HT-29 (cell line): ENCODE measurements at regions not wholly inside any gene's neighbourhood (a gene's known extent, or its start where the extent isn't known, plus 50 kb on each side); places are given as distances from the start of the nearest gene placed in this dataset.

Source experiments
- DNase-seq: peaks from one replicate; pipeline ENCODE4 v3.0.0-alpha.2; 2015; ENCODE audit warnings: low spot score

DNA sequence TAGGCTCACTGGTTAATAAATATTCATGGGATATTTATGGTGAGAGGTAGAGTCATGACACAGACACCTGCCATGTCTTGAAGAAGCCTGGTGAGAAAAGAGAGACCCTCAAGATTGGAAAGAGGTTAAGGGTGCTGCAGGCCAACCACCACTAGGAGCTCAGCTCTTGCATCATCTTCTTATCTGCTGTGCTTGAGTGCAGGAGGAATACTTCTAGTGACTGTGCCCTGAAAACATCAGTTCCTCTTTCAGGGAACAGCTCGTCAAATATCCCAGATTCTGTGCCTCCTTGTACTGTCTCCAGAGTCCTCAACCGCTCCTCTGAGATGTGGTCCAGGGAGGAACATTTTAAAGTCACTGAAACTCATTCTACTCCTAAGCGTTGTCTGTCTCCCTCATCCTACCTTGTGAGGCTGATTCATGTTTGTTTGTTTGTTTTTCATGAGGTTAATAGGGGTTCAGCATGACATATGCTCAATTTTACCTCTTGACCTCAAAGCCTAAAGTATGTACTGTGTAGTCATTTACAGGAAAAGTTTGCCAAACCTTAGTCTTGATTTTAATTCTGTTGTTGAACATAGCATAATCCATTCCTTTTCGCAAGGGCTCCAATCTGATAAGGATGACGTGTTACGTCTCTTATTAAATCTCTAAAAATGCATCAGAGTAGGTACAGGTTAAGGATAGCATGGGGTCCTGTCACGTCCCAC is 293.1 kb downstream of the C7orf25 start:
- DNase-seq, result no peak

DNA sequence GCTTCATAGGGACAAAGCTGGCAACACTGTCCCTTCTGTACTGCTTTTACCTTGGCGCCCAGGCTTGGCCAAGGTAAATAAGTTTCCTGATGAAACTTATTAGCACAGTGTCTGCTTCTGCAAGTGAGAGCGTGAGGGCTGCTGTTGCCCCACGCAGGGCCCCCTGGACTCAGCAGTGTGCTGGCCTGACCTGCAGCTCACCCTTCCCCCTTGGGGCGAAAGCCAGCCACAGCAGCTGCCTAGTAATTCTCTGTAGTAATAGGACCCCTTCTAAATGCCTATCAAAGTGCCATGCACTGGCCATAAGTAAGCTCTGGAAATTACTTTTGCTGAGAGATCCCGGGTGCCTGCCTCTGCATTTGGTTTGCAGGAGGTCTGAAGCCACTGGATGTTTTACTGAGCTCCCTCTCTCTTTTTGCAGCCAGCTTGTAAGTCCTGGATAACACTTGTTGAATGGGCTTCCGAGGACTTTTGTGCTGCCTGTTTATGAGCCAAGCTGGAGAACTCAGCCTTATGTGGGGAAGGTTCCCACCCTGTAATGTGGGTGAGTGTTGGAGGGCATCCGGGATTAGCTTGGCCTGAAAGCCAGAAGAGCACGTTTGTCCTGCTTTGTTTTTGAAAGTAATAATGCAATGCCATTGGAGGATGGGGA is 293.9 kb downstream of the C7orf25 start:
- no peak for DNase-seq

DNA sequence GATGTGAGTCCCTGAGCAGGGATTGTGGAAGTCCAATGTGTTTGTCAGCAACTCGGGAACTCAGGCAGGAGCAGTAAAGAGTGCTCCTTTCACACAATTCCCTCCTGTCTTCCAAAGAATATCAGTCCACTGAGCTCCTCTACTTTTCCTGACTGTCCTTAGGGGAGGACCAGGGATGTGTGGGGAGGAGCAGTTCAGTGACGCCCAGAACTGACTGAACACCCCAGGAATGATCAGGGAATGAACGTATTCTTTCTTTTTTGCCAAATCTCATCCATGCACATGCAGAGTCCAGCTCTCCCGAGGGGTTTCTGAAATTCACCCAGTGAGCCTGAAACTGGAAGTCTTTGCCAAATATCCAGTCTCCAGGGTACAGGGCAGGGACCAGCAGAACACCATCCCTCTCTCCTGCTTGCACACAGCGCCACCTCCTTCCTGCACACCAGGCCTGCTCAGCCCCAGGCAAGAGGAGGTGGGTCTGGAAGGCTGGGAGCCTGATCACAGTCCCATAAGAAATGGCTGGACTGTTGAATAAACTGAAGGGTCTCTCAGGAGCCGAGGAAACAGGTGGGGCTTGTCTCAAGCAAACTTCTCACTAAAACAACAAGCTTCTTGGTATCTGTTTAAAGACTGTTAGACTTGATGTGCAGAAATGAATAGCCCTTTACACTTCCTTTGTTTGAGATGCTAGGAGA is 294.7 kb downstream of the C7orf25 start:
- no peak for DNase-seq

- no peak for DNase-seq
These were observed 297.2 kb downstream of the C7orf25 start for GRCh38 chr7:42614636-42615035.

DNA sequence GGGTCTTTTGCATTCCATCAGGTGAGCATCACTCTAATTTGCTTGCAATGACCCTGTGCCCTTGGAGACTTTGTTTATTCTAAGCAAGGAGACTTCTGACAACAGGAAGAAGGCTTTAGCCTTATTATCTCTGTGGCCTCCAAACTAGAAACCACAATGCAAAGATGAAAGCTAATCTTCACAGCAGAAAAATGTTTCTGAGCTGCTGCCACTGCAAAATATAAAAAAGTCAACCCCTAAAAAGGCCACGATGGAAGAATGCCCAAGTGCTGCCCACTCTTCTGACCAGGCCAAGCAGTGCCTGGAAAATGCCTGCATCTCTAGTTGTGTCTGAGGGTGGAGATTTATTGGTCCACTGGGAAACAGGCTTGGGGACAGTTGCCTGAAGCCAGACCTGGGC is 299.9 kb downstream of the C7orf25 start:
- DNase-seq, result no peak

DNA sequence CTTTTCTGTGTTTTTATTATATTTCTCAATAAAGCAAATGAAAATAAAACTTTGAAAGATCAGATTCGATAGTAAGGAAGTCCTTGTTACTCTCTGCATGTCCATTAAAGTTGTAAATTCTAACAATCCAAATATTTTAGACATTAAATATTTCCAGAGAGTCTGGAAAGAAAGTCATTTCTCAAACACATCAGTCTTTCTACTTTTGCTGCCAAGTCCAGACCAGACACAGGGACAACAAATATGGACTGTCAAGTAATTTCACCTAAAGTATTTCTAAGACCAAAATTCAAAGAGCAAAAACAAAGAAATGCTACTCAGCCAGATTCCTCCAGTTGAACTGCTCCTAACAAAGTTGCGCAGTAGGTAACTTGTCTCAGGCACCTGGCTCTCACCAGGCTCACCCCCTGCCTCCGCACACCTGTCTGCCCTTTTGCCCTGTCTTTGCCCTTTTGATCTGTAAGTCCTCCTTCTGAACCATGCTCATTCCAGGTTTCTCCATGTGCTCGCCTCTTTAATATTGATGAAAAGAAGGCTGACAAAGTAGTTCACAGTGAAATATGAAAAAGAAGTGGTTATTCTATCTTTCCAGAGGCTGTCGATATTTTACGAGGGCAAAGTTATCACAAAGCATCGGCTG is 300.5 kb downstream of the C7orf25 start:
- DNase-seq, result no peak

DNA sequence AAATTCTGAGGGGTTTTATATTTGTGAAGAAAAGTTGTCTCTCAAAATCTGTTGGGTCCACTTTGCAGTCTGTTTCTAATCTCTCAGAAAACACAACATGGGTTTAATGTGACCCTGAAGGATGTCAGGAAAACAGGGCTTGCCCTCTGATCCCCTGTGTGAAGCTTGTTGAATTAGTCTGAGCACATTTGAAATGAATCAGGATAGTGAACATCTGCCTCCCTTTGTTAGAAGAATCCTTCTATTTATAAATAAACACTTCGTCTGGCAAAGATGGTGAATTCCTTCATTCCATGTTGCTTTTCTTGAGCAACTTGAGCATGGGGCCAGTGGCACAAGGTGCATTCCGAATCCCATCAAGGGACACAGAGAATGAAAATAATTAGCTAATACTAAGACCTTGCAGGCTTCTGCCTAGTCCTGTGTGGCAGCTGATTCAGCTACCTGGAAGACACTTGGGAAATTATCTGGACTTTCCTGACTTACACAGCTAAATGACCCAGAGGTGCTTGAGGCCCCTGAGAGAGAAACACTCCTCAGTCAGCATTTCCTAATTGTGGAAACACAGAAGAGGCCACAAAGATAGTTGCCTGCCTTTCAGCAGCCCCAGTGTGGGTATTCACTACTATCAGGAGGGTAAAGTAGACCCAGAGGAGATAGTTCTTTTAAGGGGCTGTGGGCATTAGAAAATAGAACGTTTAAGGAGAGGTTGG is 305.5 kb downstream of the C7orf25 start:
- DNase-seq, result no peak

DNA sequence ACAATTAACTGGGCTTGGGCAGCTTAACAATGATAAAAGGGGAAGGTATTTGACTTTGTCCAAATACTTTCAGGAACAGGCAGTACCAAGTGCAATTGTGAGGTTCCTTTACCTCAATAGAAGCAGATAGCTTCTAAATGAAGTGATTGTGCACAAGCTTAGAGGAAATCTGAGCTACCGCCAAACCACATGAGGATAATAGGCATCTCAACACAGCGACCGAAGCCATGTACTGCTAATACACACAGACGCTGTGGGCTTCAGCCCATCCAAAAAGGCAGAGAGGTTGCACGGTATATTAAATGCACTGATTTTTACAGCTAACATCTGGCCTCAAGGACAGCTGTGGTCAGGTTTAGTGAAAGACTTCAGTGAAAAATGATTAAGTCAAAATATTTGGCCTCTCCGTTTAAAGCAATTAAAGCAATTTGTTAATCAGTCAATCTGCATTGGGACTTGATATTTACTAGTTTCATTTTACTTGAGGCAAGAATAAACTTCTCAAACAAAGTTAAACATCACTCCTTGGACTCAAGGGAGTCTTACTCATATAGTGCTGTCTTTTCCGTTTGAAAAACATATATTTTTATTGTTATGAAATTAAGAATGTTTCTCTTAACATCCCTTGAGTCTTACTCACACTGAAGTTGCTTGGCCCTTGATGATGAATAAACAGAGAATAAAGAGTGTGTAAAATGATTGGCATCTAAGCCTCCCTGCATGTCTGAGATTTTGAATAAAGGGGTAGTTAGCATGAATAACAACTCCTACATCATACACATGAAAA is 306.3 kb downstream of the C7orf25 start:
- DNase-seq, result no peak

DNA sequence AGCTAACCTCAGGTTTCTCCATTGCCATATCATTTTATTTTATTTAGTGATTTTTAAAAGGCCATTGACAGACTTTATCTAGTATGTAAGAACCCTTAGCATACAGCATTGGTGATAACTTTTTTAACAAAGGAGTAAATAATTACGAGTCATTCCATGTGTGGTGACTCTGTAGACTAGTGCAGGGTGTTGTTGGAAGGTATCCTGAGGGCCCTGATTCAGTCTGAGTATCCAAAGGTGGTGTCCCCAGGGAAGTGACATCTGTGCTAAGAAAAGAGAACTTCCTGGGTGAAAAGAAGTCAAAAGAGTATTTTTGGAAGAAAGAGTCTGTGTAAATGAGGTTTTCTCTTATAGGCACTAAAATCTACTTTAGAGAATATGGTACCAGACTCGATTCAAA is 308.4 kb downstream of the C7orf25 start:
- no peak for DNase-seq

GRCh38 chr7:42597300-42597699 is 314.6 kb downstream of the C7orf25 start:
- no peak for DNase-seq

DNA sequence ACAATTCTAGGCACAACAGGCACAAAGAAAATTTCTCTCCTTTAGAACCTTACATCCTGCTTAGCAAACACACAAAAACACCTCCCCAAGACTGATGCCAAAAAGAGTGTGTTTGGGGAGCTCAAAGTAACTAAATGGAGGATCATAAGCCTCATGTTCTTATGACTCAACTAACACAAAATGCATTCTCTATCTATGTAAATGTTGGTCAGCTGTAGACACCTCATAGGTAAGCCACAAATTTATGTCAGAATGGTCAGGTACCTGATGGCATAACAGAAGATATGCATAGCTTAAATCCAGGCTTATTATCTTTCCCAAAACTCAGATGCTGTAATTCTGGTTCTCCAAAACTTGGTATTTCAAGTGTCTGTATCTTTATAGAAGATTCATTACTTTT is 315.1 kb downstream of the C7orf25 start:
- DNase-seq, result no peak

- DNase-seq, result no peak
These were observed 318.0 kb downstream of the C7orf25 start for GRCh38 chr7:42593860-42594259.

GRCh38 chr7:42590771-42591310 is 321.0 kb downstream of the C7orf25 start:
- DNase-seq, result no peak

- no peak for DNase-seq
These were observed 323.0 kb downstream of the C7orf25 start for GRCh38 chr7:42588876-42589275.

GRCh38 chr7:42587806-42588205 is 324.1 kb downstream of the C7orf25 start:
- DNase-seq, result no peak

DNA sequence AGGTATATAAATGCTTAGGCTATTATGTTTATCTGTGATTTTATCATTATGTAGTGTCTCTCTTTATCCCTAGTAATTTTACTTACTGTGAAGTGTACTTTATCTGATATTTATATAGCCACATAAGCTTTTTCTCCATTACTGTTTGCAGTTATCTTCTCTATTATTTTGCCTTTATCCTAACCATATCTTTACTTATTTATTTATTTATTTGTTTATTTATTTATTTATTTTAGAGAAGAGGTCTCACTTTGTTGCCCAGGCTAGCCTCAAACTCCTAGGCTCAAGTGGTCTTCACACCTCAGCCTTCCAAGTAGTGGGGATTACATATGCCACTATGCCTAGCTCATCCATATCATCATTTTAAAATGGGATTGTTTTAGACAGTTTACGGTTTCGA is 331.8 kb downstream of the C7orf25 start:
- DNase-seq, result no peak

DNA sequence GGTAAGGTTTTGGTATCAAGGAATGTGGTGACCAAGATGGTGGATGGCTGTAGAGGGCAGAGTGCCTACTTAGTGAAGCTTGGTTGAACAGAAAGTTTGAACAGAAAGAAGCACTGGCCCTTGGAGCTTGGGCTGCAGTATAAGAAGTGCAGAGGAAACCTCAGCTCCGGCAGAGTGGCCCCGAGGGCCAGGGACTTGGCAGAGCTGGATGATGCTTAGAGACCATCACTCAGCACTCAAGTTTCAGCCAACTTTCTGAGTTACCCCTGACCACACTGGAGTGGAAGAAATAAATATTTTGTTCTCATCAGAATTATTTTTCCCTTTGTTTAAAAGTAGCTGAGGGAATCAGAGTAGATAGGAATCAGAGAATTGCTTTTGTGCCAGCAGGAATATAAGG is 336.7 kb downstream of the C7orf25 start:
- DNase-seq, result no peak

DNA sequence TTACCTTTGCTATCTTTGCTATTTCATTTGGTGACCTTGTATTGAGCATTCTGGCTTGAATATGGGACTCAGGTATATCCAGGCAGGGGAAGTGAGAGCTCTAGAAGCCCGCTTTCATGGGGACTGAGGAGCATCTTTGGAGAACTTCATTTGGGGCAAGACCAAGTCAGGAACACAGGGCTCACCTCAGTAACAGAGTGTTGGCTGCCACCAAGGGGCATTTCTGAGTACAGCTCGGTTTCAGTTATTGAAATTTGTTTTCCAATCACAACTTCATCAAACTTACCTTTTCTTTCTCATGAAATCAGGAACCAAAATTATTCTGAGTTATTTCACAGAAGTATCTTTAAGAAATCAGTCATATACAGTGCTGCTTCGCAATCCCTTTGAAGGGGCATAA is 337.2 kb downstream of the C7orf25 start:
- no peak for DNase-seq

- no peak for DNase-seq
These were observed 337.1 kb upstream of the GLI3 start for GRCh38 chr7:42573881-42574672.

DNA sequence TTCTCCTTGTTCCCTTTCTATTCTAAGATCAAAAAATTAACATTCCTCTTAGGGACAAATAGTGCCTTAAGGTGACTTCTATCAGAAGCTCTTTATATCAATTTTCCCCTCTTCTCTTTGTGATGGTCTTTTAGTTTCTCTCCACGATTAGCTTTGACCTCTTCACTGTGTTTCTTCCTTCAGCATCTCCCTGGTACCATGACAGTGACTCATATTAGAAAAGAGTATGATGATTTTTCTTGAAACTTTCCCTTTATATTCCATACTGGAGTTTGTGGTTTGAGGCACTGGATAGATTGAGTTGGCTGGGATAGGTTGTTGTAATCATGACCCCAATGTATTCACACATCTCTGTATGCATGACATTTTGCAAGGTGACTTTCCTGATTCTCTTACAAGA is 335.6 kb upstream of the GLI3 start:
- DNase-seq, result no peak
